Pancreas (tissue), 10 donors: ENCODE measurements at regions not wholly inside any gene's neighbourhood (a gene's known extent, or its start where the extent isn't known, plus 50 kb on each side); places are given as distances from the start of the nearest gene placed in this dataset.

Experiments
- ATAC-seq, 4 donors: fragments of 200-7000 bp; cut with Tn5 transposase; one replicate each; pipeline versions ENCODE4 v1.8.0 to v1.9.1; 2020; ENCODE audit warnings: mild to moderate bottlenecking in 4 of 4, moderate library complexity in 4 of 4
- DNase-seq, 6 donors: peaks; one replicate each; pipeline ENCODE4 v3.0.0-alpha.2; 2020
- FAIRE-seq: peaks from 2 replicates; lab custom pipeline; 2012; peaks lifted over from hg19 to GRCh38; lab: Jason Lieb, UNC
- H3K27ac ChIP-seq, 4 donors: fragments of 200-600 bp; sonication (generic); 1 replicate in 3 of 4; 2 replicates in 1 of 4; pipeline versions ENCODE4 v1.5.0 to v1.8.0; 2020
- H3K27me3 ChIP-seq, 4 donors: fragments of 200-600 bp; one replicate each; pipeline ENCODE4 v1.8.0; 2021
- H3K36me3 ChIP-seq, 3 donors: fragments of 200-600 bp; sonication (generic) in 1 of 3; one replicate each; pipeline versions ENCODE4 v1.5.0 to v1.8.0; 2020 to 2021
- H3K4me1 ChIP-seq, 3 donors: fragments of 200-600 bp; one replicate each; pipeline ENCODE4 v1.8.0; 2021
- H3K4me3 ChIP-seq, 4 donors: fragments of 200-600 bp; sonication (generic) in 2 of 4; one replicate each; pipeline versions ENCODE4 v1.5.0 to v1.8.0; 2020 to 2021
- H3K9me3 ChIP-seq, 4 donors: fragments of 200-600 bp; one replicate each; pipeline ENCODE4 v1.8.0; 2021
- CTCF ChIP-seq, 4 donors: fragments of 200-600 bp; sonication (generic) in 3 of 4; IDR thresholded peaks; one replicate each; pipeline versions ENCODE4 v1.5.0 to v1.8.0; 2021; ENCODE audit warnings: antibody characterized with exemption in 4 of 4
- WGBS, 2 donors: extraction: QIAGEN DNeasy Blood & Tissue Kit; methylation state at CpG; one replicate each; pipeline ENCODE4 v1.1.7; 2013; 5-methylcytosine and 5-hydroxymethylcytosine counted together
- intact Hi-C, 3 donors: fragments of 100-400 bp; cut with DNase I; formaldehyde crosslinking; loops; one replicate each; pipeline versions ENCODE4 v1.11.1 to v1.14.2; 2022
- donor health status: healthy with polysubstance abuse.
- donor health status: DM: no; HTN: no; CAD: no; lungs with moderate emphysema.
- donor health status: DM: no; HTN: no; CAD: no.
- donor health status: control.
- donor health status: control.
- donor health status: Bipolar disorder and iron deficiency.
- donor health status: DM: yes; HTN: yes; CAD: no.
- donor health status: DM: no; HTN: no; CAD: no.
- donor health status: DM: no; HTN: no; CAD: no.
- donor health status: DM: yes; HTN: yes; CAD: no.

DNA sequence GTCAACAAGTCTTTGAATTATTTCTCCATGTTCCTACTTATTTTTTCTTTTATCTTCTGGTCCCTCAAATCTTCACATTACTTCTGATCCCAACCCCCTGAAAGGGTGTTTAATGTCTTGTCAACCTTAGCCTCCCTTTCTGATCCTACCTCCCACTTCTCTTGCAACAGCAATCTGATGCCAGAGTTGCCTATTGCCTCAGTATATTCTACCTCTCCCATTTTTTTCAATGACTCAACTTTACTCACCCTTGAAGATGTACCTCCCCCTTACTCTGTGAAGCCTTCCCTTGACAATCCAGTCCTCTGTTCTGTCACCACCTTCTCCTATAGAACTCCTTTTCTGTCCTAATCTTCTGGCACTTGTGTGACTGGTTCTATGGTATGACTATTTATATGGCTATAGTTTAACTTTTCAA is 99.5 kb upstream of the CD55 start:
- intact Hi-C loops, result no loop called here
- Histone ChIP-seq H3K9me3 (no peaks in the 10 kb centered on the region), H3K36me3 (no peaks in the 10 kb centered on the region), H3K4me3 (no peak overlapping the region), H3K27ac (no peak overlapping the region), H3K4me1 (no peaks in the 10 kb centered on the region), H3K27me3 (no peaks in the 10 kb centered on the region)
- ATAC-seq (no peak), FAIRE-seq (no peak), DNase-seq (no peak)
- TF ChIP-seq CTCF (IDR thresholded peaks at IDR 0.05), result no peak

DNA sequence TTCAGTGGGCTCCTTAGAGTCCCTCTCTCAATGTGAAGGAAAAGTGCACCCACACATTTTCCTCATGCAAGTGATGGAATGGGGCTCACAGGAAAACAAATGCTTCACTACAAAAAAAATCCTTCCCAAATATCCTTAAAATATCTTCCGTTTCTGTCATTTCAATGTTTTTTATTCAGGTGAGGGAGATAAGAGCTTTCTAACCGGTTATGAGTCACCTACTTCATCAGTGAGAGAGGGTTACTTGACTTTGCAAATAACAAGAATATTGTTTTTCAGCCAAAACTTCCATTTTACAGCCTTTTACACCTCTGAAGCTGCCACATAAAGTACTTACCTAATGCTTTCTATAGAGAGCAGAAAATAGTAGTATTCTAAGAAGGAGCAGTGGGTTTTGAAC is 98.3 kb upstream of the CD55 start:
- DNase-seq, result no peak
- H3K36me3 ChIP-seq, result no peaks in the 10 kb centered on the region
- H3K4me1 ChIP-seq, result no peaks in the 10 kb centered on the region
- ATAC-seq, result no peak
- H3K27me3 ChIP-seq, result no peaks in the 10 kb centered on the region
- no peak overlapping the region for H3K27ac ChIP-seq
- no peak for TF ChIP-seq CTCF (IDR thresholded peaks at IDR 0.05)
- H3K4me3 ChIP-seq, result no peak overlapping the region
- no peak for FAIRE-seq
- WGBS, 2 donors, result 39 to 52% methylated on average over 2 of the region's 2 CpGs
- no peaks in the 10 kb centered on the region for H3K9me3 ChIP-seq
- intact Hi-C loops, result no loop called here

GRCh38 chr1:207224666-207225065 is 96.8 kb upstream of the CD55 start:
- no peaks in the 10 kb centered on the region for H3K4me1 ChIP-seq
- no peak for DNase-seq
- H3K36me3 ChIP-seq, result no peaks in the 10 kb centered on the region
- no peak overlapping the region for H3K27ac ChIP-seq
- no peak for FAIRE-seq
- TF ChIP-seq CTCF (IDR thresholded peaks at IDR 0.05), result no peak
- intact Hi-C loops, result no loop called here
- no peaks in the 10 kb centered on the region for H3K27me3 ChIP-seq
- no peak for ATAC-seq
- H3K4me3 ChIP-seq, result no peak overlapping the region
- no peaks in the 10 kb centered on the region for H3K9me3 ChIP-seq

GRCh38 chr1:207227131-207227630 is 94.3 kb upstream of the CD55 start:
- no peak for TF ChIP-seq CTCF (IDR thresholded peaks at IDR 0.05)
- H3K9me3 ChIP-seq, result no peaks in the 10 kb centered on the region
- no peaks in the 10 kb centered on the region for H3K36me3 ChIP-seq
- no peaks in the 10 kb centered on the region for H3K27me3 ChIP-seq
- ATAC-seq (no peak), FAIRE-seq (no peak), DNase-seq (no peak)
- 29 to 48% methylated on average over 2 of the region's 2 CpGs for WGBS, 2 donors
- H3K4me3 ChIP-seq, result no peak overlapping the region
- H3K4me1 ChIP-seq, result no peaks in the 10 kb centered on the region
- intact Hi-C loops, result no loop called here
- H3K27ac ChIP-seq, result no peak overlapping the region

DNA sequence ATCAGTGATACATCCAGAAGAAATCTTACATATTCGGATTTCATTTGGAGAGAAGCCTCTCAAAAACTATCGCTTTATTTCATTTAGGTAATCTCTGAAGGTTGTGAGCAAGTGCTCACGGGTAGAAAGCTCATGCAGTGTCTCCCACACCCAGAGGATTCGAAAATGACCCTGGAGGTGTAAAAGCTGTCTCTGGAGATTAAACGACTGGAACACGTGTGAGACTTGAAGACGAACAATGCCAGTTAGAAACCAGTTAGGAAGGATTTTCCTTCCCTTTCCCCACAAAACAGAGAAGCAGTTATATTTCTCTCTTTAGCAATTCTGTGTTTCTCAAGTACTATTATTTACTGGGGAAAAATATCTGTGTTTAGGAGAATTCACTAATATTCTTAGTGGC is 92.5 kb upstream of the CD55 start:
- Histone ChIP-seq H3K27ac (no peak overlapping the region), H3K9me3 (no peaks in the 10 kb centered on the region), H3K4me1 (no peaks in the 10 kb centered on the region), H3K4me3 (no peak overlapping the region), H3K36me3 (no peaks in the 10 kb centered on the region), H3K27me3 (no peaks in the 10 kb centered on the region)
- 72 to 80% methylated on average over 7 of the region's 7 CpGs for WGBS, 2 donors
- no peak for ATAC-seq
- no peak for FAIRE-seq
- intact Hi-C loops, result no loop called here
- DNase-seq, result no peak
- TF ChIP-seq CTCF (IDR thresholded peaks at IDR 0.05), result no peak
